ENCODE measurements at regions not wholly inside any gene's neighbourhood (a gene's known extent, or its start where the extent isn't known, plus 50 kb on each side); places are given as distances from the start of the nearest gene placed in this dataset.

DNA sequence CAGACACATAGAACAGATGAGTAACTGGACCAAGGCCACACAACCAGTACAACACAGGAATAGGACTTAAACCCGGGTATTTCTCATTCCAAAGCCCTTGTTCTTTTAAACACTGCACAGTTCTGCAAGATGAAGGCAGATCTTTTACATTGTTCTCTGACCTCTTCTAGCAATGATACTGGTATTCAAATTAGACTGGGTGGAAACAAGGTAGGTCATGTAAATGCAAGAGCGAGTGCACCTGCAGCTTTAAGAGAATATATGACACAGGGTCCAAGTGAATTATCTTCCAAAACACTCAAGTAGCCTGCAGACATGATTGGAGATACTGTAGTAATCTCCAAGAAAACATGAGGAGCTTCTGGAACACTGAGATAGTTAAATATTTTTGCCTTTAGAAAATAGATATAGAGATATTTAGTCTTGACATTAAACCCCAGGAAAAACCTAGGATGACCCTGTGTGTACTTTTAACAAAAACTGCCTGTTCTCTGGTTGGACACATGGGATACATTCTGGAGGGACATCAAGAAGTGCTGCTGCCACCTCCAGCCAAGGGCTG, 130.6 kb upstream of the EPB41L4A start:
- TF ChIP-seq, protein P1, sequence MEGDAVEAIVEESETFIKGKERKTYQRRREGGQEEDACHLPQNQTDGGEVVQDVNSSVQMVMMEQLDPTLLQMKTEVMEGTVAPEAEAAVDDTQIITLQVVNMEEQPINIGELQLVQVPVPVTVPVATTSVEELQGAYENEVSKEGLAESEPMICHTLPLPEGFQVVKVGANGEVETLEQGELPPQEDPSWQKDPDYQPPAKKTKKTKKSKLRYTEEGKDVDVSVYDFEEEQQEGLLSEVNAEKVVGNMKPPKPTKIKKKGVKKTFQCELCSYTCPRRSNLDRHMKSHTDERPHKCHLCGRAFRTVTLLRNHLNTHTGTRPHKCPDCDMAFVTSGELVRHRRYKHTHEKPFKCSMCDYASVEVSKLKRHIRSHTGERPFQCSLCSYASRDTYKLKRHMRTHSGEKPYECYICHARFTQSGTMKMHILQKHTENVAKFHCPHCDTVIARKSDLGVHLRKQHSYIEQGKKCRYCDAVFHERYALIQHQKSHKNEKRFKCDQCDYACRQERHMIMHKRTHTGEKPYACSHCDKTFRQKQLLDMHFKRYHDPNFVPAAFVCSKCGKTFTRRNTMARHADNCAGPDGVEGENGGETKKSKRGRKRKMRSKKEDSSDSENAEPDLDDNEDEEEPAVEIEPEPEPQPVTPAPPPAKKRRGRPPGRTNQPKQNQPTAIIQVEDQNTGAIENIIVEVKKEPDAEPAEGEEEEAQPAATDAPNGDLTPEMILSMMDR (IDR thresholded peaks at IDR 0.05): no peak
- no peak for TF ChIP-seq POLR2A (IDR thresholded peaks at IDR 0.05)
